ENCODE measurements at regions not wholly inside any gene's neighbourhood (a gene's known extent, or its start where the extent isn't known, plus 50 kb on each side); places are given as distances from the start of the nearest gene placed in this dataset.
"Not testable (repeated sequence)": the region's sequence is repeated elsewhere in the genome, so short reads cannot be mapped to it uniquely, and the experiment has no call there.

- H3K4me3 ChIP-seq (ENCODE audit: low read depth, low read length); DNase-seq (ENCODE audit: low read depth); in situ Hi-C loops (cut with HindIII; ENCODE audit: low sequenced_read_pairs): not testable (repeated sequence)
- TF ChIP-seq CTCF (IDR thresholded peaks at IDR 0.05; ENCODE audit: low read depth, low read length, missing control alignments): peak; percentile 20
Measured at GRCh38 chr7:6953138-6953797, 127.2 kb upstream of the CCZ1B start.

GRCh38 chr7:6953798-6954181, 127.7 kb upstream of the CCZ1B start:
- in situ Hi-C loops (cut with HindIII; ENCODE audit: low sequenced_read_pairs); H3K4me3 ChIP-seq (ENCODE audit: low read depth, low read length); DNase-seq (ENCODE audit: low read depth): not testable (repeated sequence)

- DNase-seq (ENCODE audit: low read depth); H3K4me3 ChIP-seq (ENCODE audit: low read depth, low read length); in situ Hi-C loops (cut with HindIII; ENCODE audit: low sequenced_read_pairs): not testable (repeated sequence)
Measured at GRCh38 chr7:6955385-6955784, 129.3 kb upstream of the CCZ1B start.

- DNase-seq (ENCODE audit: low read depth); H3K4me3 ChIP-seq (ENCODE audit: low read depth, low read length); in situ Hi-C loops (cut with HindIII; ENCODE audit: low sequenced_read_pairs): not testable (repeated sequence)
Measured at GRCh38 chr7:6955990-6956566, 130.0 kb upstream of the CCZ1B start.

- H3K4me3 ChIP-seq (ENCODE audit: low read depth, low read length); in situ Hi-C loops (cut with HindIII; ENCODE audit: low sequenced_read_pairs); DNase-seq (ENCODE audit: low read depth): not testable (repeated sequence)
Measured at GRCh38 chr7:6958371-6958770, 132.3 kb upstream of the CCZ1B start.

- in situ Hi-C loops (cut with HindIII; ENCODE audit: low sequenced_read_pairs); H3K4me3 ChIP-seq (ENCODE audit: low read depth, low read length); DNase-seq (ENCODE audit: low read depth): not testable (repeated sequence)
Measured at GRCh38 chr7:6959942-6960341, 133.9 kb upstream of the CCZ1B start.

GRCh38 chr7:6962871-6963270, 136.8 kb upstream of the CCZ1B start:
- in situ Hi-C loops (cut with HindIII; ENCODE audit: low sequenced_read_pairs); H3K4me3 ChIP-seq (ENCODE audit: low read depth, low read length); DNase-seq (ENCODE audit: low read depth): not testable (repeated sequence)

GRCh38 chr7:6965051-6965450, 139.0 kb upstream of the CCZ1B start:
- DNase-seq (ENCODE audit: low read depth); H3K4me3 ChIP-seq (ENCODE audit: low read depth, low read length); in situ Hi-C loops (cut with HindIII; ENCODE audit: low sequenced_read_pairs): not testable (repeated sequence)

- H3K4me3 ChIP-seq (ENCODE audit: low read depth, low read length); DNase-seq (ENCODE audit: low read depth); in situ Hi-C loops (cut with HindIII; ENCODE audit: low sequenced_read_pairs): not testable (repeated sequence)
Measured at GRCh38 chr7:6970180-6970579, 144.1 kb upstream of the CCZ1B start.

GRCh38 chr7:6974876-6975275, 148.8 kb upstream of the CCZ1B start:
- DNase-seq (ENCODE audit: low read depth); in situ Hi-C loops (cut with HindIII; ENCODE audit: low sequenced_read_pairs); H3K4me3 ChIP-seq (ENCODE audit: low read depth, low read length): not testable (repeated sequence)

GRCh38 chr7:6975346-6975745, 149.3 kb upstream of the CCZ1B start:
- DNase-seq (ENCODE audit: low read depth); in situ Hi-C loops (cut with HindIII; ENCODE audit: low sequenced_read_pairs); H3K4me3 ChIP-seq (ENCODE audit: low read depth, low read length): not testable (repeated sequence)

- DNase-seq (ENCODE audit: low read depth); in situ Hi-C loops (cut with HindIII; ENCODE audit: low sequenced_read_pairs); H3K4me3 ChIP-seq (ENCODE audit: low read depth, low read length): not testable (repeated sequence)
Measured at GRCh38 chr7:6977368-6977767, 151.3 kb upstream of the CCZ1B start.

GRCh38 chr7:6978326-6978725, 152.3 kb upstream of the CCZ1B start:
- H3K4me3 ChIP-seq (ENCODE audit: low read depth, low read length); DNase-seq (ENCODE audit: low read depth); in situ Hi-C loops (cut with HindIII; ENCODE audit: low sequenced_read_pairs): not testable (repeated sequence)

- in situ Hi-C loops (cut with HindIII; ENCODE audit: low sequenced_read_pairs); DNase-seq (ENCODE audit: low read depth); H3K4me3 ChIP-seq (ENCODE audit: low read depth, low read length): not testable (repeated sequence)
Measured at GRCh38 chr7:6979456-6979855, 153.4 kb upstream of the CCZ1B start.

GRCh38 chr7:6982375-6982774, 156.3 kb upstream of the CCZ1B start:
- H3K4me3 ChIP-seq (ENCODE audit: low read depth, low read length); DNase-seq (ENCODE audit: low read depth); in situ Hi-C loops (cut with HindIII; ENCODE audit: low sequenced_read_pairs): not testable (repeated sequence)

- DNase-seq (ENCODE audit: low read depth); H3K4me3 ChIP-seq (ENCODE audit: low read depth, low read length); in situ Hi-C loops (cut with HindIII; ENCODE audit: low sequenced_read_pairs): not testable (repeated sequence)
Measured at GRCh38 chr7:6986892-6987291, 160.8 kb upstream of the CCZ1B start.

- in situ Hi-C loops (cut with HindIII; ENCODE audit: low sequenced_read_pairs); H3K4me3 ChIP-seq (ENCODE audit: low read depth, low read length); DNase-seq (ENCODE audit: low read depth): not testable (repeated sequence)
Measured at GRCh38 chr7:6988608-6989007, 162.5 kb upstream of the CCZ1B start.

All from astrocyte of the cerebellum (primary cell).